ENCODE measurements at regions not wholly inside any gene's neighbourhood (a gene's known extent, or its start where the extent isn't known, plus 50 kb on each side); places are given as distances from the start of the nearest gene placed in this dataset.

- no peak for DNase-seq
- H3K27me3 ChIP-seq (ENCODE audit: control insufficient read depth in 1 of 2, insufficient read depth in 1 of 2, low read length in 2 of 2): no peaks in the 10 kb centered on the region
- H3K79me1 ChIP-seq (replicated peaks; ENCODE audit: low read length, poor library complexity, severe bottlenecking): peaks cover 5% of the 10 kb centered on the region
- H3K36me3 ChIP-seq (ENCODE audit: control insufficient read depth in 1 of 2, insufficient read depth in 2 of 2, low read depth in 1 of 2, low read length in 2 of 2): peaks cover 0 to 12% of the 10 kb centered on the region in 2 experiments
- WGBS: 78% methylated on average over 3 of the region's 5 CpGs
- no peak overlapping the region for H4K8ac ChIP-seq (ENCODE audit: low read length)
- no peak overlapping the region for H2BK120ac ChIP-seq (ENCODE audit: low read depth, low read length)
- H3K27ac ChIP-seq (ENCODE audit: low read length, poor library complexity, severe bottlenecking): no peak overlapping the region
- H2BK5ac ChIP-seq (ENCODE audit: low read depth, low read length, poor library complexity, severe bottlenecking): no peak overlapping the region
- no peak overlapping the region for H3K14ac ChIP-seq (ENCODE audit: low read length in 2 of 2)
- no peak overlapping the region for H3K18ac ChIP-seq (ENCODE audit: low read depth in 1 of 2, low read length in 2 of 2)
- peaks cover 8% of the 10 kb centered on the region for H3K4me1 ChIP-seq (ENCODE audit: control insufficient read depth, insufficient read depth, low read depth, low read length)
- H4K91ac ChIP-seq (ENCODE audit: low read length): no peak overlapping the region
- no peak overlapping the region for H3K4ac ChIP-seq (ENCODE audit: low read depth in 1 of 2, low read length in 2 of 2)
- no peak overlapping the region for H3K23ac ChIP-seq (ENCODE audit: low read length in 2 of 2)
- H3K4me3 ChIP-seq (ENCODE audit: insufficient read depth in 1 of 2, low read depth in 1 of 2, low read length in 2 of 2): no peak overlapping the region
- no peak overlapping the region for H3K9ac ChIP-seq (ENCODE audit: low read length)
- H2AK5ac ChIP-seq (ENCODE audit: low read length, severe bottlenecking): no peak overlapping the region
- no peak overlapping the region for H2AFZ ChIP-seq (ENCODE audit: low read depth, low read length)
- no peak overlapping the region for H2BK12ac ChIP-seq (ENCODE audit: low read length in 2 of 2)
- no peaks in the 10 kb centered on the region for H3K9me3 ChIP-seq (ENCODE audit: control insufficient read depth, low read length)
- H3K4me2 ChIP-seq (ENCODE audit: low read length, poor library complexity, severe bottlenecking): no peak overlapping the region
- no peak overlapping the region for H2BK15ac ChIP-seq (ENCODE audit: low read depth, poor library complexity, severe bottlenecking)
These were observed 57.7 kb downstream of the SHANK2 start for GRCh38 chr11:71194710-71195109.

DNA sequence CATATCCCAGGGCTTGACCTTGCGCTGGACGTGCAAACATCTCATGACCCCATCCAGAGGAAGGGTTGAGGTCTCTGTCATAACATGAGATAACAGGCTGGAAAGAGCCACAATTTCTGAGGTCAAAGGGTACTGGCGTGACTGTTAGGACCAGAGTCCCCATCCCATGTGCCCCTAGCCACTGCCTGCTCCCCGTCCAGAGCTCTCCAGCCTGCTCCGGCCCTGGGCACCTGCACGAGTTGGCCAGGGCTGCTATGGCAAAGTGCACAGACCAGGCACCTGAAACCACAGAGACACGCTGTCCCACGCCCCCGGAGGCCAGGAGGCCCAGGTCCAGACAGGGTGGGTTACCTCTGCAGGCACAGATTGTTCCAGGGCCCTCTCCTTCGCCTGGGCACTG, 58.9 kb downstream of the SHANK2 start:
- no peak overlapping the region for H2BK12ac ChIP-seq (ENCODE audit: low read length in 2 of 2)
- no peak overlapping the region for H2BK5ac ChIP-seq (ENCODE audit: low read depth, low read length, poor library complexity, severe bottlenecking)
- H3K18ac ChIP-seq (ENCODE audit: low read depth in 1 of 2, low read length in 2 of 2): no peak overlapping the region
- no peaks in the 10 kb centered on the region for H3K79me1 ChIP-seq (replicated peaks; ENCODE audit: low read length, poor library complexity, severe bottlenecking)
- H3K4me2 ChIP-seq (ENCODE audit: low read length, poor library complexity, severe bottlenecking): no peak overlapping the region
- H3K9ac ChIP-seq (ENCODE audit: low read length): no peak overlapping the region
- no peak overlapping the region for H3K4ac ChIP-seq (ENCODE audit: low read depth in 1 of 2, low read length in 2 of 2)
- no peak overlapping the region for H3K4me3 ChIP-seq (ENCODE audit: insufficient read depth in 1 of 2, low read depth in 1 of 2, low read length in 2 of 2)
- no peak overlapping the region for H4K8ac ChIP-seq (ENCODE audit: low read length)
- no peak overlapping the region for H2BK15ac ChIP-seq (ENCODE audit: low read depth, poor library complexity, severe bottlenecking)
- no peaks in the 10 kb centered on the region for H3K27me3 ChIP-seq (ENCODE audit: control insufficient read depth in 1 of 2, insufficient read depth in 1 of 2, low read length in 2 of 2)
- H3K36me3 ChIP-seq (ENCODE audit: control insufficient read depth in 1 of 2, insufficient read depth in 2 of 2, low read depth in 1 of 2, low read length in 2 of 2): peaks cover 0 to 9% of the 10 kb centered on the region in 2 experiments
- no peak overlapping the region for H2AFZ ChIP-seq (ENCODE audit: low read depth, low read length)
- H2BK120ac ChIP-seq (ENCODE audit: low read depth, low read length): no peak overlapping the region
- no peak overlapping the region for H4K91ac ChIP-seq (ENCODE audit: low read length)
- WGBS: 80% methylated on average over 10 of the region's 10 CpGs
- DNase-seq: no peak
- H3K14ac ChIP-seq (ENCODE audit: low read length in 2 of 2): no peak overlapping the region
- H3K27ac ChIP-seq (ENCODE audit: low read length, poor library complexity, severe bottlenecking): no peak overlapping the region
- H2AK5ac ChIP-seq (ENCODE audit: low read length, severe bottlenecking): no peak overlapping the region
- no peak overlapping the region for H3K23ac ChIP-seq (ENCODE audit: low read length in 2 of 2)
- peaks cover 8% of the 10 kb centered on the region for H3K4me1 ChIP-seq (ENCODE audit: control insufficient read depth, insufficient read depth, low read depth, low read length)
- no peaks in the 10 kb centered on the region for H3K9me3 ChIP-seq (ENCODE audit: control insufficient read depth, low read length)

- peaks cover 0 to 11% of the 10 kb centered on the region in 2 experiments for H3K36me3 ChIP-seq (ENCODE audit: control insufficient read depth in 1 of 2, insufficient read depth in 2 of 2, low read depth in 1 of 2, low read length in 2 of 2)
- no peak overlapping the region for H2AK5ac ChIP-seq (ENCODE audit: low read length, severe bottlenecking)
- 75% methylated on average over 2 of the region's 3 CpGs for WGBS
- no peak overlapping the region for H4K91ac ChIP-seq (ENCODE audit: low read length)
- no peak overlapping the region for H3K14ac ChIP-seq (ENCODE audit: low read length in 2 of 2)
- H4K8ac ChIP-seq (ENCODE audit: low read length): no peak overlapping the region
- no peak overlapping the region for H3K9ac ChIP-seq (ENCODE audit: low read length)
- H3K18ac ChIP-seq (ENCODE audit: low read depth in 1 of 2, low read length in 2 of 2): no peak overlapping the region
- no peak overlapping the region for H2BK12ac ChIP-seq (ENCODE audit: low read length in 2 of 2)
- no peak overlapping the region for H3K23ac ChIP-seq (ENCODE audit: low read length in 2 of 2)
- H2BK120ac ChIP-seq (ENCODE audit: low read depth, low read length): no peak overlapping the region
- no peak overlapping the region for H3K4ac ChIP-seq (ENCODE audit: low read depth in 1 of 2, low read length in 2 of 2)
- H3K27ac ChIP-seq (ENCODE audit: low read length, poor library complexity, severe bottlenecking): no peak overlapping the region
- no peaks in the 10 kb centered on the region for H3K79me1 ChIP-seq (replicated peaks; ENCODE audit: low read length, poor library complexity, severe bottlenecking)
- no peaks in the 10 kb centered on the region for H3K27me3 ChIP-seq (ENCODE audit: control insufficient read depth in 1 of 2, insufficient read depth in 1 of 2, low read length in 2 of 2)
- H2BK5ac ChIP-seq (ENCODE audit: low read depth, low read length, poor library complexity, severe bottlenecking): no peak overlapping the region
- H2BK15ac ChIP-seq (ENCODE audit: low read depth, poor library complexity, severe bottlenecking): no peak overlapping the region
- DNase-seq: no peak
- H3K9me3 ChIP-seq (ENCODE audit: control insufficient read depth, low read length): no peaks in the 10 kb centered on the region
- no peak overlapping the region for H3K4me2 ChIP-seq (ENCODE audit: low read length, poor library complexity, severe bottlenecking)
- peaks cover 4% of the 10 kb centered on the region for H3K4me1 ChIP-seq (ENCODE audit: control insufficient read depth, insufficient read depth, low read depth, low read length)
- no peak overlapping the region for H3K4me3 ChIP-seq (ENCODE audit: insufficient read depth in 1 of 2, low read depth in 1 of 2, low read length in 2 of 2)
- H2AFZ ChIP-seq (ENCODE audit: low read depth, low read length): no peak overlapping the region
These were observed 59.7 kb downstream of the SHANK2 start for GRCh38 chr11:71192629-71193028.

DNA sequence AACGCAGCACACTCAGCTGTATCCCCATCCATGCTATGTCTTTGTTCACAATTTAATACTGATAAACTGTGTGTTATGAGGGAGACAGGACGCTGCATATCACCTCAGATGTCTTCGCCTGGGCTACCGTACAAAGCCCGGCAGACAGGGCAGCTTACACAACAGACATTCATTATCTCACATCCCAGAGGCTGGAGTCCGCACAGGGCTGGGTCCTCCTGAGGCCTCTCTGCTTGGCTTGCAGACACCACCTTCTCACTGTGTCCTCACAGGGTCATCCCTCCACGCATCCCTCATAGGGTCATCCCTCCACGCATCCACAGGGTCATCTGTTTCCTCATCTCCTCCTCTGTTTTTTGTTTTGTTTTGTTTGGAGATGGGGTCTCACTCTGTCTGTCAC, 61.2 kb downstream of the SHANK2 start:
- no peak overlapping the region for H2AFZ ChIP-seq (ENCODE audit: low read depth, low read length)
- no peak overlapping the region for H3K23ac ChIP-seq (ENCODE audit: low read length in 2 of 2)
- no peak overlapping the region for H2BK5ac ChIP-seq (ENCODE audit: low read depth, low read length, poor library complexity, severe bottlenecking)
- no peak overlapping the region for H2BK12ac ChIP-seq (ENCODE audit: low read length in 2 of 2)
- no peak overlapping the region for H4K8ac ChIP-seq (ENCODE audit: low read length)
- H2AK5ac ChIP-seq (ENCODE audit: low read length, severe bottlenecking): no peak overlapping the region
- H3K9me3 ChIP-seq (ENCODE audit: control insufficient read depth, low read length): no peaks in the 10 kb centered on the region
- no peak overlapping the region for H3K18ac ChIP-seq (ENCODE audit: low read depth in 1 of 2, low read length in 2 of 2)
- no peak overlapping the region for H3K4me2 ChIP-seq (ENCODE audit: low read length, poor library complexity, severe bottlenecking)
- no peak overlapping the region for H3K9ac ChIP-seq (ENCODE audit: low read length)
- no peak overlapping the region for H3K27ac ChIP-seq (ENCODE audit: low read length, poor library complexity, severe bottlenecking)
- no peak overlapping the region for H3K4ac ChIP-seq (ENCODE audit: low read depth in 1 of 2, low read length in 2 of 2)
- no peak overlapping the region for H4K91ac ChIP-seq (ENCODE audit: low read length)
- no peak overlapping the region for H2BK15ac ChIP-seq (ENCODE audit: low read depth, poor library complexity, severe bottlenecking)
- H3K4me1 ChIP-seq (ENCODE audit: control insufficient read depth, insufficient read depth, low read depth, low read length): peaks cover 3% of the 10 kb centered on the region
- 96% methylated on average over 5 of the region's 8 CpGs for WGBS
- DNase-seq: no peak
- H3K27me3 ChIP-seq (ENCODE audit: control insufficient read depth in 1 of 2, insufficient read depth in 1 of 2, low read length in 2 of 2): no peaks in the 10 kb centered on the region
- no peak overlapping the region for H3K4me3 ChIP-seq (ENCODE audit: insufficient read depth in 1 of 2, low read depth in 1 of 2, low read length in 2 of 2)
- peaks cover 0 to 11% of the 10 kb centered on the region in 2 experiments for H3K36me3 ChIP-seq (ENCODE audit: control insufficient read depth in 1 of 2, insufficient read depth in 2 of 2, low read depth in 1 of 2, low read length in 2 of 2)
- H2BK120ac ChIP-seq (ENCODE audit: low read depth, low read length): no peak overlapping the region
- no peak overlapping the region for H3K14ac ChIP-seq (ENCODE audit: low read length in 2 of 2)
- no peaks in the 10 kb centered on the region for H3K79me1 ChIP-seq (replicated peaks; ENCODE audit: low read length, poor library complexity, severe bottlenecking)
